ENCODE measurements at regions not wholly inside any gene's neighbourhood (a gene's known extent, or its start where the extent isn't known, plus 50 kb on each side); places are given as distances from the start of the nearest gene placed in this dataset.
"Not testable (repeated sequence)": the region's sequence is repeated elsewhere in the genome, so short reads cannot be mapped to it uniquely, and the experiment has no call there.

DNA sequence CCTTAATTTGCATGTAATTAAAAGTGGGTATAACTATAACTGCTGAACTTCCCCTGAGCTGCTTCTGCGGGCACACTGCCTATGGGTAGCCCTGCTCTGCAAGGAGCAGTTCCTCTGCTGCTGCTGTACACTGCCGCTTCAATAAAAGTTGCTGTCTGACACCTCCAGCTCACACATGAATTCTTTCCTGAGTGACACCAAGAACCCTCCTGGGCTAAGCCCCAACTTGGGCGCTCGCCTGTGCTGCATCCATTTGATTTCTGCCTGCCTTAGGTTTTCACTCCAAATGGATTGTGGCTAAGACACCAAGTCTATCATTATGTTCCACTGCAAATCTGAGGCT is 215.7 kb downstream of the ANAPC1 start:
- H3K4me3 Mint-ChIP-seq = no peak overlapping the region
- no peaks in the 10 kb centered on the region for H3K9me3 Mint-ChIP-seq
- H3K36me3 Mint-ChIP-seq (ENCODE audit: low read depth) = no peaks in the 10 kb centered on the region
- peaks cover 42% of the 10 kb centered on the region for H3K4me1 Mint-ChIP-seq (ENCODE audit: low read depth)
- intact Hi-C loops (cut with micrococcal nuclease) = no loop called here
- H3K27ac Mint-ChIP-seq = peak overlapping the region; percentile 30
- H3K27me3 Mint-ChIP-seq = no peaks in the 10 kb centered on the region

DNA sequence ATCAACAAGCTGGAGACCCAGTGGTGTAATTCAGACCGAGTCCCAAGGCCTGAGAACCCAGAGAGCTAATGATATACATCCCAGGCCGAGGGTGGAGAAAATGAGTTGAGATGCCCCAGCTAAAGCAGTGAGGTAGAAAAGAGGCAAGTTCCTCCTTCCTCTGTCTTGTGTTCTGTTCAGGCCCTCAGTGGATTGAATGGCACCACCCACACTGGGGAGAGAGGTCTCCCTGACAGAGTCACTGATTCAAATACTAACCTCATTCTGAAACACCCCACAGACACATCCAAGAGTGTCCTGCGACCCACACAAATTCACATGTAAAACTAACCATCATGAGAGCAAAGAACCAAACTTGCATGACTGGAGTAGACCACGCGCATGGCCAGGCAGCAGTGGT is 215.3 kb downstream of the ANAPC1 start:
- intact Hi-C loops (cut with micrococcal nuclease) = no loop called here
- no peak overlapping the region for H3K4me3 Mint-ChIP-seq
- no peaks in the 10 kb centered on the region for H3K9me3 Mint-ChIP-seq
- H3K36me3 Mint-ChIP-seq (ENCODE audit: low read depth) = no peaks in the 10 kb centered on the region
- peak overlapping the region; percentile 13 for H3K27ac Mint-ChIP-seq
- H3K4me1 Mint-ChIP-seq (ENCODE audit: low read depth) = peaks cover 42% of the 10 kb centered on the region
- H3K27me3 Mint-ChIP-seq = no peaks in the 10 kb centered on the region

DNA sequence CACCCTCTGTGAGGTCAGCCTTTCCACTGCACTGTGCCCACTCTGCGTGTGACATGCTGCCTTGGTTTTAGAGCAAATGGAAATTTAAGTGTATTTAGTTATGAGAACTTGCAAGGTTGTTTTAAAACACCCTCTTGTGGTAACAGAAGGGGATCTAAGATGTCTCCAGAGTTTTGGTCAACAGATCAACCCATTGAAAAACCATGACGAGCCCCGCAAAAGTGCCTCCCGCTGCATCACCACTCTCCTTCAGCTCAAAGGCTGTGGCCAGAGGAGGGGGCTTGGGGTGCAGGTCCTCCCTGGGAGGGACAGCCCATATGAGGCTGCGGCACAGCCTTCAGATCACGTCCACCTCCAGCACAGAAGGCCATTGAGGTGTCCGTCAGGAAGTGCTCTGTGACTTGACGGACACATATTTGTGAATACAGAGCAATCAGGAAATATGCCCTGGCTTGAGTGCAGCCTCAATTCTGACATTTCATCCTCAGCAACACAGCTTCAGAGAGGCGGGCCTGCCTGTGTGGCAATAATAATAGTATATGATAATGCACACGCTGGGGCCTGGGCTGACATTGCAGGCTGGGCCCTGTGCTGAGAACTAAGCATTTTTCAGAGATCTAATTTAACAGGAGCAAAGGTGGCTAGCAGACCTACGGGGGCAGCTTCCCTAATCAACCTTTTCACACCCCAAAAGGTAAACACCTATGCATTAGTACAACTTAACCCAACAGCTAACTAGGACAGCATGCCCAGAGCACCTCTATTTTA is 213.9 kb downstream of the ANAPC1 start:
- H3K36me3 Mint-ChIP-seq (ENCODE audit: low read depth) = no peaks in the 10 kb centered on the region
- no peak overlapping the region for H3K27ac Mint-ChIP-seq
- H3K27me3 Mint-ChIP-seq = no peaks in the 10 kb centered on the region
- H3K4me3 Mint-ChIP-seq = no peak overlapping the region
- H3K4me1 Mint-ChIP-seq (ENCODE audit: low read depth) = peaks cover 42% of the 10 kb centered on the region
- intact Hi-C loops (cut with micrococcal nuclease) = no loop called here
- H3K9me3 Mint-ChIP-seq = no peaks in the 10 kb centered on the region

DNA sequence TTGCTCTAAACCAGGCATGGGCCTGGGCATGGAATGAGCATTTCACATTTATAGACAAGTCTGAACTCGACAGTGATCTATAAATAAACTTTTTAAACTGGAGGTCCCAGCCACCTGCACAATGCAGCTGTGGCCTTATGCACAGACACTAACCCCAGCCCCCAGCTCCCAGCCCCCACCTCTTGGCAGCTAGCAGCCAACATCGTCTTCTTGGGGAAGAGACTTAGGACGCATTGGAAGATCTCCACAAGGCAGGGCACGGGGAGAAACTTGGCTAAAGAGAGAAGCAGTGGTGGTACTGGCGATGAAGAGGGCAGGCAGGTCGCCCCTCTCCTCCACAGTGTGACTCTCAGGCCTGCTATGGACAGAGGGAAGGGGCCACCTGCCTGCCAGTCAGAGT is 213.2 kb downstream of the ANAPC1 start:
- Mint-ChIP-seq H3K36me3 (ENCODE audit: low read depth) (no peaks in the 10 kb centered on the region), H3K4me3 (no peak overlapping the region), H3K27me3 (no peaks in the 10 kb centered on the region), H3K27ac (peak overlapping the region; percentile 55), H3K4me1 (ENCODE audit: low read depth) (peaks cover 47% of the 10 kb centered on the region), H3K9me3 (no peaks in the 10 kb centered on the region)
- intact Hi-C loops (cut with micrococcal nuclease) = no loop called here

DNA sequence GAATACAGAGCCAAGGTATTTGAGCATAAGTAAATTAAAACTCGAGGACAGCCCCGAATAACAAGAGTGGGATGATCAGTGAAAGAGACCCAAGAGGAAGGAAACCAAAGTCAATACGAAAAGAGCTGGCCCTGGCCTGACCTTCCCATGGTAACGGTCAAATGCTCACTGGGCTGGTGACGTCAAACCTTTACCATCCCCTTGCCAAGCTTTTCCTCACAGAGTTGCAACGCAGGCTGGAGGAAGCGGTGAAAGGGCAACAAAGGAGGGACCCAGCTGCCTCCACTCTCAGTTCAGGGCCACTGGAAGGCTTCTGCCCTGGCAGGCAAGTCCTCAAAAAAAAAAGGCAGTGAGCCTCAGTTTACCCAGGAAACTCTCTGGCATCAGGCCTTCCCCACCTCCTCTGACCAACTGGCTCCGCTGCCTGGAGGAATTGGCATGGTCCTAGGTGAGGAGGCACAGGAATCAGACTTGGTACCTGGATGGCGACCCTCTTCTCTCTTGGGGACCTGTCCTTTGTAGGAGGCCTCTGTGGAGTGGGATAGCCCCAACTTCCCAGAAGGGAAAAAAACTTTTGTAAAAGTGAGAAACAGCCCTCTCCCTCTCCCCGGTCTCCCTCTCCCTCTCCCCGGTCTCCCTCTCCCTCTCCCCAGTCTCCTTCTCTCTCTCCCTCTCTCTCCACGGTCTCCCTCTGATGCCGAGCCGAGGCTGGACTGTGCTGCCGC is 212.4 kb downstream of the ANAPC1 start:
- Mint-ChIP-seq H3K27me3 (no peaks in the 10 kb centered on the region), H3K36me3 (ENCODE audit: low read depth) (no peaks in the 10 kb centered on the region), H3K9me3 (no peaks in the 10 kb centered on the region), H3K4me1 (ENCODE audit: low read depth) (peaks cover 55% of the 10 kb centered on the region), H3K27ac (peak overlapping the region; percentile 55), H3K4me3 (no peak overlapping the region)
- intact Hi-C loops (cut with micrococcal nuclease) = no loop called here

DNA sequence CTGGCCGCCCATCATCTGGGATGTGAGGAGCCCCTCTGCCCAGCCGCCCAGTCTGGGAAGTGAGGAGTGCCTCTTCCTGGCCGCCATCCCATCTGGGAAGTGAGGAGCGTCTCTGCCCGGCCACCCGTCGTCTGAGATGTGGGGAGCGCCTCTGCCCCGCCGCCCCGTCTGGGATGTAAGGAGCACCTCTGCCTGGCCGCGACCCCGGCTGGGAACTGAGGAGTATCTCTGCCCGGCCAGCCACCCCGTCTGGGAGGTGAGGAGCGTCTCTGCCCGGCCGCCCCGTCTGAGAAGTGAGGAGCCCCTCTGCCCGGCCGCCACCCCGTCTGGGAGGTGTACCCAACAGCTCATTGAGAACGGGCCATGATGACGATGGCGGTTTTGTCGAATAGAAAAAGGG is 211.4 kb downstream of the ANAPC1 start:
- H3K9me3 Mint-ChIP-seq = not testable (repeated sequence)

DNA sequence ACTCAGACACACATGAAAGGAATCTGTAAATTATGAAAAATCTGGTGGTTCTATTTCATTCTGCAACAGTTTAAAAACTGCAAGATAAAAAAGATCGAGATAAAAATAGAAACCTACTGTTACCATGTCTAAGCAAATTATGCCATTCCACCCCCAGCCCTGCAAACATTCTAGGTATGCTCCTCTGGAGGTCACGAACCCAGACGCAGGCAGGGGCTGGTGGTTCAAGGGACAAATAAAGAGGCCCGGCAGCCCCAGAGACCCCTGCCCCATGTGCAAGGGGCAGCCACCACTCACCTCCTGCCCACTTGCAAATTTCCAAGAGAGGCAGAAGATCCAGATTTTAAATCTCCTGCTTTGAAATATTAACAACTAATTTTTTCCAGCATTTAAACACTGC is 210.5 kb downstream of the ANAPC1 start:
- Mint-ChIP-seq H3K4me1 (ENCODE audit: low read depth) (peaks cover 60% of the 10 kb centered on the region), H3K27me3 (no peaks in the 10 kb centered on the region), H3K27ac (no peak overlapping the region), H3K36me3 (ENCODE audit: low read depth) (no peaks in the 10 kb centered on the region), H3K4me3 (no peak overlapping the region), H3K9me3 (no peaks in the 10 kb centered on the region)
- intact Hi-C loops (cut with micrococcal nuclease) = no loop called here

More for the DNA sequence above, 211.4 kb downstream of the ANAPC1 start:
- H3K36me3 Mint-ChIP-seq (ENCODE audit: low read depth); intact Hi-C loops (cut with micrococcal nuclease); H3K27me3 Mint-ChIP-seq; H3K4me3 Mint-ChIP-seq: not testable (repeated sequence)
- H3K27ac Mint-ChIP-seq = peak overlapping the region; percentile 55
- peaks cover 59% of the 10 kb centered on the region for H3K4me1 Mint-ChIP-seq (ENCODE audit: low read depth)

DNA sequence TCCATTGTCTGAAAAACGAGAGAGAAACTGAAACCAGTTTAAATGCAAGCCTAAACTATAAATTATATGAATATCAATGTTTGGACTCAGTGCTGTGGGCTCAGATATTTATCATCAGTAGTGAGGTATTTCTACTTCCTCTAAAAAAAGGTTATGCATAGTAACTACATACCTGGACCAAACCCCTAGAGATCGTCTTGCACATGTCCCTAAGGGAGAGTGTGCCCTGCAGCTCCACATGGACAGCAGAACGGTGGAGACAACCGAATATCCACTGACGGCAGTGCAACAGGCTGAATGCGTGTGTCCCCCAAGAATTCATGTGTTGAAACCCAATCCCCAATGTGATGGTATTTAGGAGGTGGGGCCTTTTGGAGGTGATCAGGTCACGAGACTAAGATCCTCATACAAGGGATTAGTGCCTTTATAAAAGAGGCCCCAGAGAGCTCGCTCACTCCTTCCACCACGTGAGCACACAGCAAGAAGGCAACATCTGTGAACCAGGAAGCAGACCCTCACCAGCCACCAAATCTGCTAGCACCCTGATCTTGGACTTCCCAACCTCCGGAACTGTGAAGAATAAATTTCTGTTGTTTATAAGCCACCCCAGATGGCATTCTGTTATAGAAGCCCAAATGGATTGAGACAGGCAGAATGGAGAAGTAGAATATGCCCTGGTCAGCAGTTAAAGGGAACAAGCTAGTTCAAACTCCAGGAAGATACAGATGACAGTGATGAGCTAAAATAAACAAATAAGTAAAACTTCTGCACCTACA is 208.4 kb downstream of the ANAPC1 start:
- Mint-ChIP-seq H3K4me1 (ENCODE audit: low read depth) (peaks cover 65% of the 10 kb centered on the region), H3K9me3 (no peaks in the 10 kb centered on the region), H3K27ac (peak overlapping the region; percentile 92), H3K36me3 (ENCODE audit: low read depth) (no peaks in the 10 kb centered on the region), H3K27me3 (peaks cover 2% of the 10 kb centered on the region), H3K4me3 (no peak overlapping the region)
- intact Hi-C loops (cut with micrococcal nuclease) = loop anchor here (1.0 to 2.0 kb wide), 2 partner anchors 8 to 23 kb away; no protein-coding TSS in a partner anchor

DNA sequence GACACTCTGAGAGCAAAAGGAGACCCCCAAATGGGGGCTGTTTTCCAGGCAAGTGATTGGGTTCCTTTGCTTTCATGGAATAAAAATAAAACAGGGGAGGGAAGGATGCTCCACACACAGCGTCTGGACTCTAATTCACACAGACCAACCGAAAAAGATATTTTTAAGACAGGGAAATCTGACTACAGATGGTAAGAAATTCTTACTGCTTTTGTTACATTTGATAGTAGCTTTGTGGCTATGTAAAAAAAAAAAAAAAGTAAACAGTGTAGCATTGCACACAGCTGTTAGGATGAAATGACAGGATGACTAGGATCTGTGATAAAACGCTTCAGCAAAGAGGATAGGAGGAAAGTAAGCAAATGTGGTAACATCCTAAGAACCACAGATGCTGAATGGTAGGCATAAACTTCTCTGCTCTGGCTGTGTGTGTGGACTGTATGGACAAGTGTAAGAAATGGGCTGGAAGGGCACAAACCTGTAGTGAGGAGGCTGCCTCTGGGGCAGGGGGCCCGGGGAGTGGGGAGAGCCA is 207.6 kb downstream of the ANAPC1 start:
- peaks cover 6% of the 10 kb centered on the region for H3K27me3 Mint-ChIP-seq
- H3K27ac Mint-ChIP-seq = peak overlapping the region; percentile 92
- H3K4me1 Mint-ChIP-seq (ENCODE audit: low read depth) = peaks cover 58% of the 10 kb centered on the region
- intact Hi-C loops (cut with micrococcal nuclease) = loop anchor here (1.0 to 2.0 kb wide), 2 partner anchors 9 to 22 kb away; no protein-coding TSS in a partner anchor
- no peak overlapping the region for H3K4me3 Mint-ChIP-seq
- H3K9me3 Mint-ChIP-seq = no peaks in the 10 kb centered on the region
- H3K36me3 Mint-ChIP-seq (ENCODE audit: low read depth) = no peaks in the 10 kb centered on the region

DNA sequence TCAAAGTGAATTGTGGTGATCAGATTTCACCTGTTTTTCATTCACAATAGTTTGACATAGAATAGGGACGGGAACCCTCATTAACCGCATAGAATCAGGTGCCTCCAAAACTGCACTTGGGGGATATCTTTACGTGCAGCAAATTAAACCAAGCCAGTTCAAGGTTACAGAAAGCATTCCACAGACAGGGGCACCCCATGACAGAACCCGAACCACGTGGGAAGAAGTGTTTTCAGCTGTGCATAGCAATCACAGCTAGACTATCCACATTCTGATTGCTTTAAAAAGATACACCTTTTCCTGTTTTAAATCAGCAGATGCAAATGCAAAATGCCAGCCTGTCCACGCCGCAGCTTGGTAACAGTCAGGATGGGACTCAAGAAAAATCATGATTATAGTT is 205.8 kb downstream of the ANAPC1 start:
- no peaks in the 10 kb centered on the region for H3K36me3 Mint-ChIP-seq (ENCODE audit: low read depth)
- peaks cover 7% of the 10 kb centered on the region for H3K27me3 Mint-ChIP-seq
- peak overlapping the region; percentile 92 for H3K27ac Mint-ChIP-seq
- H3K9me3 Mint-ChIP-seq = no peaks in the 10 kb centered on the region
- H3K4me1 Mint-ChIP-seq (ENCODE audit: low read depth) = peaks cover 49% of the 10 kb centered on the region
- no peak overlapping the region for H3K4me3 Mint-ChIP-seq
- intact Hi-C loops (cut with micrococcal nuclease) = no loop called here

DNA sequence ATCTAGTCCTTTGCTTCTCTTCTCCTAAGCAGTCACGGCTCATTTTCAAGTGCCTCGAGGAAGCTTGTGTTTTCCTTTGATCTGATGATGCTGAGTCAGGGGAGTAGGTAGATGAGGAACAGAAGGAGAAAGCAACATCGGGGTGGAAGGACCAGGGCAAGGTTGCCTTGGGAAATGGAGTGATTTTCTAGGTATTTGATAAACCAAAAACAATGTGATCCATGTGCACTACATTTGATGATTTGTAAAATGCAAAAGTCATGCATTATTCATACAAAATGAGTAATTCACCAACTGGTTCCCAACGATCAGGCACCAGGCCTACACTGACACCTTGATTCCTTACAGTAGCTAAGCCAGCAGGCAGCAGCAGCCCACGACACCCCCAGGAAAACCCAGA is 205.3 kb downstream of the ANAPC1 start:
- Mint-ChIP-seq H3K4me3 (no peak overlapping the region), H3K36me3 (ENCODE audit: low read depth) (no peaks in the 10 kb centered on the region), H3K27me3 (peaks cover 7% of the 10 kb centered on the region), H3K4me1 (ENCODE audit: low read depth) (peaks cover 49% of the 10 kb centered on the region), H3K9me3 (no peaks in the 10 kb centered on the region), H3K27ac (peak overlapping the region; percentile 41)
- intact Hi-C loops (cut with micrococcal nuclease) = no loop called here

DNA sequence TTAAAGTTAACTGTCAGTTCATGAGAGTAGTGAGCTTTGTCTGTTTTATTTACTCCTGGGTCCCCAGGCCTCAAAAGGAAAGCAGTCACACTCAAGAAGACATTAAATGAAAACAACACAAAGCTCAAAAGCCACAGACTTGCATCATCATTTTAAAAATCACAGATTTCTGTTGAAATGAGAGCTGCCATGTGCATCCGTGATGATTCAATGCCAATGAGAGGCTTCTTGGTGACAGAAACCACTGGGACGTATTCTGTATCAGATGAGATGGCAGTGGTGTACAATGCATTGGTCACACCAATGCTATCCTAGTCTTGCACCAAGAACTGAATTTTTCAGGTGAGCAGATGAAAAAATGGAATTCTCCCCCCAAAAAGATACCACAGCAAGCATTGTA is 204.8 kb downstream of the ANAPC1 start:
- H3K4me3 Mint-ChIP-seq = no peak overlapping the region
- intact Hi-C loops (cut with micrococcal nuclease) = no loop called here
- peaks cover 49% of the 10 kb centered on the region for H3K4me1 Mint-ChIP-seq (ENCODE audit: low read depth)
- H3K9me3 Mint-ChIP-seq = no peaks in the 10 kb centered on the region
- peak overlapping the region; percentile 41 for H3K27ac Mint-ChIP-seq
- H3K27me3 Mint-ChIP-seq = peaks cover 7% of the 10 kb centered on the region
- no peaks in the 10 kb centered on the region for H3K36me3 Mint-ChIP-seq (ENCODE audit: low read depth)

DNA sequence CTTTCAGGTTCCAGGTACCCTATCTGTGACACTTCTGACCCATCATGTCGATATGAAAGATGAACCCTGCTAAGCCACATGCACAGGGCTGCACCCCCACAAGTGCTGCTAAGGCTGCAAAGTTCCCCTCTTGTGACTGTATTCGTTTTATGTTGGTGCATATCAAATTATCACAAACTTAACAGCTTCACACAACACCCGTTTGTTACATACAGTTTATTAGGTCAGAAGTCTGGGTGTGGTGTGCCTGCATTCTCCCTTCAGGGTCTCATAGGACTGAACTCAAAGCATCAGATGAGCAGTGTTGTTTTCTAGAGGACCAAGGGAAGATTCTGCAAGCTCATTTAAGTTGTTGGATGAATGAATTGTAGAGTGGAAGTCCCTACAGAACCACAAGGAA is 199.4 kb downstream of the ANAPC1 start:
- Mint-ChIP-seq H3K9me3 (no peaks in the 10 kb centered on the region), H3K27ac (no peak overlapping the region), H3K4me3 (no peak overlapping the region), H3K4me1 (ENCODE audit: low read depth) (peaks cover 8% of the 10 kb centered on the region), H3K27me3 (peaks cover 7% of the 10 kb centered on the region), H3K36me3 (ENCODE audit: low read depth) (no peaks in the 10 kb centered on the region)
- intact Hi-C loops (cut with micrococcal nuclease) = no loop called here

DNA sequence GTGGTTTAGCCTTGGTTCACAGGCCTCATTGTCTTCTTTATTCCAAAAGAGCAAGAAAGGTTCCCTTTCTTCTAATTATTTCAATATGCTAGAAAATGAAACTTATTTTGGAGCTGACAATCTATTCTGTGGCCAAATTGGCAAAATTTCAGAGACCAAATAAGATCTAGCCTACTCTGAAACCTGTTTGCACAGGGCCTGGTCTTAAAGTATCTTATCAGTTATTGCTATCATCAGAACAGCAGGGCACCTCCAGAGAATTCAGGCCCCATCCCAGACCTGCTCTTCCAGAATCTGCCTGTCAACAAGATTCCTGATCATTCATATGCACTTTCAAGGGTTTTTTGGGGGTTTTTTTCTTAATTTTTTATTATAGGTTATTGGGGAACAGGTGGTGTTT is 198.7 kb downstream of the ANAPC1 start:
- intact Hi-C loops (cut with micrococcal nuclease) = no loop called here
- Mint-ChIP-seq H3K27me3 (peaks cover 6% of the 10 kb centered on the region), H3K4me3 (no peak overlapping the region), H3K9me3 (no peaks in the 10 kb centered on the region), H3K36me3 (ENCODE audit: low read depth) (no peaks in the 10 kb centered on the region), H3K27ac (no peak overlapping the region), H3K4me1 (ENCODE audit: low read depth) (peaks cover under 1% of the 10 kb centered on the region)
